ENCODE measurements at regions not wholly inside any gene's neighbourhood (a gene's known extent, or its start where the extent isn't known, plus 50 kb on each side); places are given as distances from the start of the nearest gene placed in this dataset.

GRCh38 chr12:107541001-107541705 lies 144.4 kb upstream of the PWP1 start:
- Histone ChIP-seq H3K4me1 (ENCODE audit: control insufficient read depth in 1 of 2, extremely low read depth in 1 of 2, insufficient read depth in 2 of 2, low read length in 2 of 2) (peaks cover 0 to 5% of the 10 kb centered on the region in 2 experiments), H3K27ac (ENCODE audit: low read length) (no peak overlapping the region), H3K9me3 (no peaks in the 10 kb centered on the region), H3K36me3 (ENCODE audit: control insufficient read depth in 2 of 2, extremely low read depth in 1 of 2, insufficient read depth in 1 of 2, low read length in 1 of 2) (peaks cover 0 to under 1% of the 10 kb centered on the region in 2 donors), H3K4me3 (ENCODE audit: control insufficient read depth in 1 of 2, extremely low read depth in 1 of 2, low read length in 1 of 2) (no peak overlapping the region), H3K27me3 (replicated peaks in 1 of 2; ENCODE audit: control insufficient read depth in 2 of 2, extremely low read depth in 1 of 2, insufficient read depth in 2 of 2, low read length in 1 of 2) (no peaks in the 10 kb centered on the region)
- DNase-seq (no peak), ATAC-seq (replicated peaks in 1 of 4) (no peak)
- ChIA-PET POLR2A (no interaction called here), CTCF (no interaction called here)
- Mint-ChIP-seq H3K4me1 (peaks cover 22 to 35% (median 33%) of the 10 kb centered on the region in 3 donors), H3K27me3 (no peaks in the 10 kb centered on the region), H3K27ac (no peak overlapping the region), H3K9me3 (no peaks in the 10 kb centered on the region), H3K36me3 (peaks cover 20% of the 10 kb centered on the region), H3K4me3 (no peak overlapping the region)
- 80% methylated on average over 1 of the region's 7 CpGs for WGBS (ENCODE audit: insufficient coverage)

- no peak overlapping the region for H3K27ac ChIP-seq (ENCODE audit: low read length)
- DNase-seq (no peak), ATAC-seq (replicated peaks in 1 of 4) (no peak)
- ChIA-PET CTCF (no interaction called here), POLR2A (no interaction called here)
- Mint-ChIP-seq H3K4me3 (no peak overlapping the region), H3K27ac (no peak overlapping the region), H3K36me3 (peaks cover 38% of the 10 kb centered on the region), H3K9me3 (peaks cover 0 to 4% (median 0%) of the 10 kb centered on the region in 3 donors), H3K27me3 (no peaks in the 10 kb centered on the region), H3K4me1 (peaks cover 19 to 31% (median 24%) of the 10 kb centered on the region in 3 donors)
- H3K27me3 ChIP-seq (replicated peaks in 1 of 2; ENCODE audit: control insufficient read depth in 2 of 2, extremely low read depth in 1 of 2, insufficient read depth in 2 of 2, low read length in 1 of 2) = no peaks in the 10 kb centered on the region
- H3K9me3 ChIP-seq = no peaks in the 10 kb centered on the region
- peaks cover 0 to 4% of the 10 kb centered on the region in 2 experiments for H3K4me1 ChIP-seq (ENCODE audit: control insufficient read depth in 1 of 2, extremely low read depth in 1 of 2, insufficient read depth in 2 of 2, low read length in 2 of 2)
- peaks cover 0 to 3% of the 10 kb centered on the region in 2 donors for H3K36me3 ChIP-seq (ENCODE audit: control insufficient read depth in 2 of 2, extremely low read depth in 1 of 2, insufficient read depth in 1 of 2, low read length in 1 of 2)
- 94% methylated on average over 3 of the region's 5 CpGs for WGBS (ENCODE audit: insufficient coverage)
- no peak overlapping the region for H3K4me3 ChIP-seq (ENCODE audit: control insufficient read depth in 1 of 2, extremely low read depth in 1 of 2, low read length in 1 of 2)
These were observed 142.2 kb upstream of the PWP1 start for GRCh38 chr12:107543416-107543815.

GRCh38 chr12:107543841-107544240 lies 141.8 kb upstream of the PWP1 start:
- Mint-ChIP-seq H3K9me3 (peaks cover 0 to 4% (median 3%) of the 10 kb centered on the region in 3 donors), H3K4me1 (peaks cover 19 to 27% (median 20%) of the 10 kb centered on the region in 3 donors), H3K27ac (no peak overlapping the region), H3K36me3 (peaks cover 40% of the 10 kb centered on the region), H3K27me3 (no peaks in the 10 kb centered on the region), H3K4me3 (no peak overlapping the region)
- DNase-seq (no peak), ATAC-seq (replicated peaks in 1 of 4) (no peak)
- H3K4me3 ChIP-seq (ENCODE audit: control insufficient read depth in 1 of 2, extremely low read depth in 1 of 2, low read length in 1 of 2) = no peak overlapping the region
- H3K27ac ChIP-seq (ENCODE audit: low read length) = no peak overlapping the region
- H3K9me3 ChIP-seq = no peaks in the 10 kb centered on the region
- H3K4me1 ChIP-seq (ENCODE audit: control insufficient read depth in 1 of 2, extremely low read depth in 1 of 2, insufficient read depth in 2 of 2, low read length in 2 of 2) = peaks cover 0 to 4% of the 10 kb centered on the region in 2 experiments
- WGBS (ENCODE audit: insufficient coverage) = 100% methylated on average over 2 of the region's 4 CpGs
- H3K36me3 ChIP-seq (ENCODE audit: control insufficient read depth in 2 of 2, extremely low read depth in 1 of 2, insufficient read depth in 1 of 2, low read length in 1 of 2) = peaks cover 0 to 3% of the 10 kb centered on the region in 2 donors
- ChIA-PET CTCF (no interaction called here), POLR2A (no interaction called here)
- H3K27me3 ChIP-seq (replicated peaks in 1 of 2; ENCODE audit: control insufficient read depth in 2 of 2, extremely low read depth in 1 of 2, insufficient read depth in 2 of 2, low read length in 1 of 2) = no peaks in the 10 kb centered on the region

GRCh38 chr12:107544937-107545336 lies 140.7 kb upstream of the PWP1 start:
- Histone ChIP-seq H3K9me3 (no peaks in the 10 kb centered on the region), H3K27ac (ENCODE audit: low read length) (no peak overlapping the region), H3K4me1 (ENCODE audit: control insufficient read depth in 1 of 2, extremely low read depth in 1 of 2, insufficient read depth in 2 of 2, low read length in 2 of 2) (peaks cover 0 to 4% of the 10 kb centered on the region in 2 experiments), H3K36me3 (ENCODE audit: control insufficient read depth in 2 of 2, extremely low read depth in 1 of 2, insufficient read depth in 1 of 2, low read length in 1 of 2) (peaks cover 0 to 3% of the 10 kb centered on the region in 2 donors), H3K27me3 (replicated peaks in 1 of 2; ENCODE audit: control insufficient read depth in 2 of 2, extremely low read depth in 1 of 2, insufficient read depth in 2 of 2, low read length in 1 of 2) (no peaks in the 10 kb centered on the region), H3K4me3 (ENCODE audit: control insufficient read depth in 1 of 2, extremely low read depth in 1 of 2, low read length in 1 of 2) (no peak overlapping the region)
- H3K27ac Mint-ChIP-seq = no peak overlapping the region
- ChIA-PET POLR2A (no interaction called here), CTCF (no interaction called here)
- H3K4me1 Mint-ChIP-seq = peaks cover 10 to 19% (median 10%) of the 10 kb centered on the region in 3 donors
- no peaks in the 10 kb centered on the region for H3K27me3 Mint-ChIP-seq
- DNase-seq = no peak
- H3K4me3 Mint-ChIP-seq = no peak overlapping the region
- no peak for ATAC-seq (replicated peaks in 1 of 4)
- peaks cover 0 to 5% (median 4%) of the 10 kb centered on the region in 3 donors for H3K9me3 Mint-ChIP-seq
- peaks cover 45% of the 10 kb centered on the region for H3K36me3 Mint-ChIP-seq
- 100% methylated on average over 1 of the region's 2 CpGs for WGBS (ENCODE audit: insufficient coverage)

GRCh38 chr12:107545737-107546353 lies 139.8 kb upstream of the PWP1 start:
- Mint-ChIP-seq H3K9me3 (peaks cover 0 to 5% (median 4%) of the 10 kb centered on the region in 3 donors), H3K4me1 (peaks cover 2 to 15% (median 3%) of the 10 kb centered on the region in 3 donors), H3K4me3 (no peak overlapping the region), H3K27ac (no peak overlapping the region), H3K27me3 (no peaks in the 10 kb centered on the region), H3K36me3 (peaks cover 45% of the 10 kb centered on the region)
- peaks cover 0 to 3% of the 10 kb centered on the region in 2 experiments for H3K4me1 ChIP-seq (ENCODE audit: control insufficient read depth in 1 of 2, extremely low read depth in 1 of 2, insufficient read depth in 2 of 2, low read length in 2 of 2)
- ChIA-PET CTCF (no interaction called here), POLR2A (interaction anchor here in 1 of 2 donors (0.6 kb wide), 1 partner anchor 415 kb away, joined by 5 read pairs; no protein-coding TSS in a partner anchor)
- no peak for ATAC-seq (replicated peaks in 1 of 4)
- H3K4me3 ChIP-seq (ENCODE audit: control insufficient read depth in 1 of 2, extremely low read depth in 1 of 2, low read length in 1 of 2) = no peak overlapping the region
- H3K27me3 ChIP-seq (replicated peaks in 1 of 2; ENCODE audit: control insufficient read depth in 2 of 2, extremely low read depth in 1 of 2, insufficient read depth in 2 of 2, low read length in 1 of 2) = no peaks in the 10 kb centered on the region
- no peak overlapping the region for H3K27ac ChIP-seq (ENCODE audit: low read length)
- H3K36me3 ChIP-seq (ENCODE audit: control insufficient read depth in 2 of 2, extremely low read depth in 1 of 2, insufficient read depth in 1 of 2, low read length in 1 of 2) = peaks cover 0 to 3% of the 10 kb centered on the region in 2 donors
- no peak for DNase-seq
- WGBS (ENCODE audit: insufficient coverage) = 54% methylated on average over 4 of the region's 6 CpGs
- no peaks in the 10 kb centered on the region for H3K9me3 ChIP-seq

- no peaks in the 10 kb centered on the region for H3K4me1 ChIP-seq (ENCODE audit: control insufficient read depth in 1 of 2, extremely low read depth in 1 of 2, insufficient read depth in 2 of 2, low read length in 2 of 2)
- DNase-seq (no peak), ATAC-seq (replicated peaks in 1 of 4) (no peak)
- Mint-ChIP-seq H3K4me1 (peaks cover 0 to 15% (median 0%) of the 10 kb centered on the region in 3 donors), H3K4me3 (no peak overlapping the region), H3K9me3 (peaks cover 0 to 5% (median 4%) of the 10 kb centered on the region in 3 donors), H3K36me3 (peaks cover 42% of the 10 kb centered on the region), H3K27me3 (no peaks in the 10 kb centered on the region), H3K27ac (no peak overlapping the region)
- H3K36me3 ChIP-seq (ENCODE audit: control insufficient read depth in 2 of 2, extremely low read depth in 1 of 2, insufficient read depth in 1 of 2, low read length in 1 of 2) = peaks cover 0 to 3% of the 10 kb centered on the region in 2 donors
- ChIA-PET POLR2A (no interaction called here), CTCF (no interaction called here)
- H3K27me3 ChIP-seq (replicated peaks in 1 of 2; ENCODE audit: control insufficient read depth in 2 of 2, extremely low read depth in 1 of 2, insufficient read depth in 2 of 2, low read length in 1 of 2) = no peaks in the 10 kb centered on the region
- no peak overlapping the region for H3K27ac ChIP-seq (ENCODE audit: low read length)
- H3K4me3 ChIP-seq (ENCODE audit: control insufficient read depth in 1 of 2, extremely low read depth in 1 of 2, low read length in 1 of 2) = no peak overlapping the region
- no CpG with 5 or more reads among the region's 3 CpGs for WGBS (ENCODE audit: insufficient coverage)
- no peaks in the 10 kb centered on the region for H3K9me3 ChIP-seq
These were observed 138.2 kb upstream of the PWP1 start for GRCh38 chr12:107547389-107547788.

Measured in T-cell (primary cell).